Body of pancreas (tissue), 4 donors: ENCODE measurements at regions not wholly inside any gene's neighbourhood (a gene's known extent, or its start where the extent isn't known, plus 50 kb on each side); places are given as distances from the start of the nearest gene placed in this dataset.

Experiments used
- POLR2A ChIP-seq, 3 donors: fragments of 450-650 bp; IDR thresholded peaks; one replicate each; pipeline ENCODE4 v1.6.1; 2016; ENCODE audit warnings: antibody characterized with exemption in 3 of 3, mild to moderate bottlenecking in 2 of 3
- TF ChIP-seq, protein P1 (sequence below), 7 experiments: fragments of 450-650 bp in 4 of 7; fragments of 200-600 bp in 3 of 7; sonication (generic) in 3 of 7; IDR thresholded peaks; one replicate each; pipeline ENCODE4 v1.5.1; 2016 to 2019; ENCODE audit warnings: antibody characterized with exemption in 7 of 7

DNA sequence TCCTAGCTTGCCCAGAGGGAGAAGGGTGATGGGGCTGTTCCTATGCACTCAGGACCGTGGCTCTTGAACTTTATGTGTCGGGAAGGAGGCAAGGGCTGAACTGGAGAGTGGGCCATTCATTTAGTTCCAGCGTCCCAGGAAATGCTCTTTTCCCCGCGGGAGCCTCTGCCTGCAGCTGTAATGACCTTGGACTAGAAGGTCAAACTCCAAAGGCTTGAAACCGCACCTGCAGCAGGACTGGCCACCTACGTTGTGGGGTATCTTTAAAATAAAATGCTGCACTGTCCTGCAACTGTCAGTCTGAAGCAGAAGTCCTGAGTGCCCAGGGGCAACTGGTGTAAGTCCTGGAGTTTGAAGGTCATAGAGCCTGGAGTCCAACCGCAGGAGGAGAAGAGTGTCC is 61.5 kb upstream of the LSM6 start:
- TF ChIP-seq POLR2A (IDR thresholded peaks at IDR 0.05): no peak
- TF ChIP-seq, protein P1, sequence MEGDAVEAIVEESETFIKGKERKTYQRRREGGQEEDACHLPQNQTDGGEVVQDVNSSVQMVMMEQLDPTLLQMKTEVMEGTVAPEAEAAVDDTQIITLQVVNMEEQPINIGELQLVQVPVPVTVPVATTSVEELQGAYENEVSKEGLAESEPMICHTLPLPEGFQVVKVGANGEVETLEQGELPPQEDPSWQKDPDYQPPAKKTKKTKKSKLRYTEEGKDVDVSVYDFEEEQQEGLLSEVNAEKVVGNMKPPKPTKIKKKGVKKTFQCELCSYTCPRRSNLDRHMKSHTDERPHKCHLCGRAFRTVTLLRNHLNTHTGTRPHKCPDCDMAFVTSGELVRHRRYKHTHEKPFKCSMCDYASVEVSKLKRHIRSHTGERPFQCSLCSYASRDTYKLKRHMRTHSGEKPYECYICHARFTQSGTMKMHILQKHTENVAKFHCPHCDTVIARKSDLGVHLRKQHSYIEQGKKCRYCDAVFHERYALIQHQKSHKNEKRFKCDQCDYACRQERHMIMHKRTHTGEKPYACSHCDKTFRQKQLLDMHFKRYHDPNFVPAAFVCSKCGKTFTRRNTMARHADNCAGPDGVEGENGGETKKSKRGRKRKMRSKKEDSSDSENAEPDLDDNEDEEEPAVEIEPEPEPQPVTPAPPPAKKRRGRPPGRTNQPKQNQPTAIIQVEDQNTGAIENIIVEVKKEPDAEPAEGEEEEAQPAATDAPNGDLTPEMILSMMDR (IDR thresholded peaks at IDR 0.05): no peak
